Breast epithelium (tissue), 3 donors: ENCODE measurements at regions not wholly inside any gene's neighbourhood (a gene's known extent, or its start where the extent isn't known, plus 50 kb on each side); places are given as distances from the start of the nearest gene placed in this dataset.

ENCODE experiments used
- CTCF ChIP-seq, 3 donors: fragments of 450-650 bp; IDR thresholded peaks; one replicate each; pipeline ENCODE4 v1.5.1; 2016 to 2017; ENCODE audit warnings: antibody characterized with exemption in 3 of 3, mild to moderate bottlenecking in 3 of 3, moderate library complexity in 3 of 3
- POLR2A ChIP-seq: fragments of 450-650 bp; IDR thresholded peaks from one replicate; pipeline ENCODE4 v1.6.1; 2016; ENCODE audit warnings: antibody characterized with exemption, mild to moderate bottlenecking, moderate library complexity
- POLR2AphosphoS5 ChIP-seq, 3 donors: sonication (generic); formaldehyde crosslinking; IDR thresholded peaks; one replicate each; pipeline ENCODE4 v1.6.1; 2017; ENCODE audit warnings: antibody characterized with exemption in 3 of 3

GRCh38 chr6:139721954-139722353 is 347.5 kb upstream of the CITED2 start:
- no peak for TF ChIP-seq CTCF (IDR thresholded peaks at IDR 0.05)
- TF ChIP-seq POLR2A, result no peak
- no peak for TF ChIP-seq POLR2AphosphoS5 (IDR thresholded peaks at IDR 0.05)
